Stimulated activated CD4-positive, alpha-beta T cell treated with anti-CD3 and anti-CD28 coated beads, Interleukin-4, amount 100 ng/mL, for 24 hours (primary cell): ENCODE measurements at regions not wholly inside any gene's neighbourhood (a gene's known extent, or its start where the extent isn't known, plus 50 kb on each side); places are given as distances from the start of the nearest gene placed in this dataset.
"Not testable (repeated sequence)": the region's sequence is repeated elsewhere in the genome, so short reads cannot be mapped to it uniquely, and the experiment has no call there.

ENCODE experiments used
- DNase-seq: peaks from one replicate; pipeline ENCODE4 v3.0.0-alpha.2; 2020

DNA sequence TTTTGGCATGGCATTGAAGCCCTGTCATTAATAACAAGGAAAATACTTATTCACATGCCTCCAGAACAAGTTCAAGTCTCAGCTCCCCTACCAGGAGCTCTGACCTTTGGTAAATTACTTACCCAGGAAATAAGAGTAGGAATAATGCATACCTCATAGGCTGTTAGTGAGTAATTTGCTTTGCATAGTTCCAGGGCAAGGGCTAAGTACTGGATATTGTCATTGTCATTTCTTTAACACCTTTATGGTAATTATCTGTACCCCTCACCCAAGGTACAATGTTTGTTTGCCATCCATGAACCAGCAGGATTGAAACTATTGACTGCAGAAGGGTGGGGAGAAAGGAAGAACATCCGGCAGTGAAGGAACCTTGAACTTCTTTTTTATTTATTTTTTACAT is 148.5 kb downstream of the SOX2 start:
- DNase-seq = no peak

DNA sequence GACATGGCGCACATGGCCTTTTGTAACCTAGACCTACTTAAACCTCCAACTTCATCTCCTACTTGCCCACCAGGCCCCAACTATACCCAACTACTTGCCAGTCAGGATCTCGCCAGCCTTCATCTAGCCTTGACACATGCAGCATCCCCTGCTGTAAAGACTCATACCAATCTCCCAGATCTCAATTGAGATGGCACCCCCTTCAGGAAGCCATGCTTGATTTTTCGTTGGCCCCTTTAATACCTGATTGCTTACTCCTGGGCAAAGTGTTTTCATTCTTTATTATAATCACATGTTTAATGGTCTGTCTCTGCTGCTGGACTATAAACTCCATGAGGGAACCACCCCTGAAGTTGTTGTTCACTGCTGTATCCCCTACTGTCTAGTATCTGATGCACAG is 150.8 kb downstream of the SOX2 start:
- DNase-seq = no peak

DNA sequence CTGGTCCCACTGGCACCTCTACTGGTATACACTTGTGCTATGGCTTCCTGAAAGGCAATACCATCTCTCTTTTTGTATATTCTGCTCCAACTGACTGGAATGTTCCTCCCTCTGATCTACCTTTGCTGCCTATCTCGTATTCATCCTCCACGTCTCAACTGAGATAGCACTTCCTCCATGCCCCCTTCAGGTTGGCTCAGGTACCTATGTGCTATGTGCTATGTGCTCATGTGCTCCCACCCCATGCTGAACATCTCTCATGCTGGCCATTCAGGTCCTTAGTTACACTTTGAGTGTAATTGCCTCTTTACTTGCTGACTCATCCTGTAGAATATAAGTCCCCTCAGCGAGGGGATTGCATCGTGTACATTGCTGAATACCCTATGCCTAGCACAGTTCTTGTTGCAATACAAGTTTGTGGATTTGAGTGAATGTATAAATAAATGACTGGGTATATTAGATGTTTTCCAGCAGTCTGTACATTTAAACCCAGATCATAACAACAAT is 156.9 kb downstream of the SOX2 start:
- DNase-seq = no peak

DNA sequence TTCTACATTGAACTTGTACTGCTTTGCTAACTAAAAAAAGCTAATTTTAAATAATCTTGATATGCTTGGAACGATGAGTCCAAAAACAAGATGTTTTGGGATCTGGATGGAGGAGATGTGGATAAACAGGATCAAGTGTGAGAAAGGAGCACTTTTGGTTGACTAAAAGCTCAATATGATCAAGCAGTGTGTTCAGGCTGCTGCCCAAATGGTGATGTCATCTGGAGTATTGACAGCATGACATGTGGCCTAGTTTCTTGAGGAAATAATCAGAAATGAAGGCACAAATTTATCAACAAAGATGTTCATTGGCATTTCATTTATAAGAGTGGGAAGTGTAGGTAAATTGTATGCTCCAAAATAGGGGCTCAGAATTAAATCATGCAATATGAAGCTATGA is 161.2 kb downstream of the SOX2 start:
- no peak for DNase-seq

DNA sequence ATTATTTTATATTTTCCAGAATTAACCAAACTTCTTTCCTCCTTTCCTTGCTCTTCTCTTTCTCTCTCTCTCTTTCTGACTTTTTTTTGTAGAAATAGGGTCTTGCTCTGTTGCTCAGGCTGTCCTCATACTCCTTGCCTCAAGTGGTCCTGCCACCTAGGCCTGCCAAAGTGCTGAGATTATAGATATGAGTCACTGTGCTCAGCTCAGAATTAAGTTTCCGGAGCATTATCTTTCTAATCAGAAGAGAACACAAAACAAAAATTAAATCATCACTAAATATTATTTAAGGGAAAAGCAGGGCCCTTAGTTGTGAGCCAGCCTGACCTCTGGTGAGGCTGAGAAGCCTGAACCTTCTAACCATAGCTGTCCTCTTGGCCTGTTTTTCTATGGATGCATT is 168.2 kb downstream of the SOX2 start:
- no peak for DNase-seq

DNA sequence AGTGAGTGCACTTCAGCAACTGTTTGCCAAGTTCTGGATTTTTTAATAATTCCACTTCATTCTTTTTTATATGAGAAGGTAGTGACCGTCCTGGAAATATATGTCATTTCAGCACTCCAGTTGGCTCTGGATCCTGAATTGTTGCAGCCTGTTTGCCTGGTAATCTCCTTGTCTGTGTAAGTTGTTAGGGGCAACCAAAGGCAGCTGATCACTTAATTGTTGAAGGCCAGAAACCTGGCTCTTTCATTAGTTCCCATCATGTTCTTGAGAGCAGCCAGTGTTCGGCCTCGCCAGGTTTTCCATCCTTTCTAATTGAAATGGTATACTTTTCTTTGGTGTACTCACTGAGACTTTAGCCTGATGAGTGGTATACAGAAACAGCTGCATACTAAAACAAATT is 168.6 kb downstream of the SOX2 start:
- DNase-seq = no peak

DNA sequence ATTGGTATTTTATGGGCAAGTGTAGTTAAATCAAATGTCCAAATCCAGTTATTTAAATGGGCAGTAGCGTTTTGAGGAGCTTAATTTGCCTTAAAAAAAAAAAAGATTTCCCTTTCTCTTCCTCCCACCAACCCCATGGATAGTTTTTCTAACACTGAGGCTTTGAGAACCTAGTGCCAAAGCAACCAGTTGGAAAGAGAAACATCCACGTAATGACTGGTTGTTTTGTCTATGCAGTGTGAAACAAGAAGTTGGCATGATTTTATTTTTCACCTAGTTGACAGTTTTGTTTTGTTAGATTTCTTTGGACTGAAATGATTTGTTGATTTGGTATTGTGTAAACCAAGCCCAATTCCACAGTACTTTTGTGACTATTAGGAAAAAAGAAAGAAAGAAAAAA is 170.0 kb downstream of the SOX2 start:
- no peak for DNase-seq

DNA sequence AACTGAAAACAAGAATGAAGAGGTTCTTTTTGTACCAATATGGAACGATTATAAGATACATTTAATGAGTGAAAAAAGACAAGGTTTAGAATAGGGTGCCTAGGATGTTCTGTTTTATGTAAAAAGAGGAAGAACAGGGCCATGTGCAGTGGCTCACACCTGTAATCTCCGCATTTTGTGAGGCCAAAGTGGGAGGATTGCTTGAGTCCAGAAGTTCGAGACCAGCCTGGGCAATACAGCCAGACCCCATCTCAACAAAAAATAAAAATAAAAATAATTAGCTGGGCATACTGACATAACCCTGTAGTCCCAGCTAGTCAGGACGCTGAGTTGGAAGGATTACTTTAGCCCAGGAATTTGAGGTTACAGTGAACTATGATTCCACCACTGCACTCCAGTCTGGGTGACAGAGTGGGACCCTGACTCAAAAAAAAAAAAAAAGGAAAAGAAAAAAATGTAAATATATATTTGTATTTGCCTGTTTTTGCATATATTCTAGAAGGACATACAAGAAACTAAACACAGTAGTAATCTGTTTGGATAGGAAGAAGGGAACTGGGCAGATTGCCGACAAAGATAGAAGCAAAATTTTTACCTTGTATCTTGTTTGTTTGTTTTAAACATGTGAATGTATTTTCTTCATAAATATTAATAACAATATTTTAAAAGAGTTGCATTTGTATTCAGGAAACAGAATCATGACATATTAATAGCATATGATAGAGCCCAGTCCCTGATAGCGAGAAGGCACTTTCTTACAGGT is 174.3 kb downstream of the SOX2 start:
- no peak for DNase-seq

DNA sequence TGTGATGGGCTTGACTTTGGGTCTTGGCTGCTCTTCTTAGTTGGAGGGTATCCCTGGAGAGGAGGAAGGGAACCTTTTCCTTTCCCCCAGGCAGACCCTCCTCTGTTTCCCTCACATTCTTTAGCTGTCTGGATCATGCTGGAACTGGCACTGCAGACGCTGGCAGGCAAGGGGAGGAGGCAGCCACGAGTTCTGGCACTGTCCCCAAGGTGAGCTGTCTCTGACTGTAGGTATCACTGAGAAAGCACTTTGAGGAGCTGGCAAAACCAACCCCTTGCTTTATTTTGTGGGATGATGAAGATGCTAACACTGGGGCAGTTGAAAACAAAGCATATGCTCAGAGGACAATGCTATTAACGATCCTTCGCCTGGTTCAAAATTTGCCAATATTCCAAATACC is 175.0 kb downstream of the SOX2 start:
- no peak for DNase-seq

DNA sequence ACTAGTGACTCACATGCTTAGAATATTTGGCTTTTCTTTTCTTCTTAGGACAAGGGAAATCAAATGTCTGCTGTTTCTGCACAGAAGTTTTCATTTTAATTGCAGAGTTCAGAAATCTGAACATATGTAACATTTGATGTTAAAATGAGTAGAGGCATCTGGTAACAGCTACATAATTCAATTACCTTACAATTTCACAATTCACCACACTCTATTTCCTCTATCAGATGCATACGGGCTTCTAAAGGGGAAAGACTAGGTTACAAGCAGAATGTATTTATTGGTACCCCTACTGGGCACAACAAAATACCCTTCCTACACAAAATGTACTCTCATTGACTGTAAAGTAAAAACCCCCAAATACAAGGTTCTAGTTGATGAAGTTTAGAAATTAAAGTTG is 176.0 kb downstream of the SOX2 start:
- DNase-seq = no peak

DNA sequence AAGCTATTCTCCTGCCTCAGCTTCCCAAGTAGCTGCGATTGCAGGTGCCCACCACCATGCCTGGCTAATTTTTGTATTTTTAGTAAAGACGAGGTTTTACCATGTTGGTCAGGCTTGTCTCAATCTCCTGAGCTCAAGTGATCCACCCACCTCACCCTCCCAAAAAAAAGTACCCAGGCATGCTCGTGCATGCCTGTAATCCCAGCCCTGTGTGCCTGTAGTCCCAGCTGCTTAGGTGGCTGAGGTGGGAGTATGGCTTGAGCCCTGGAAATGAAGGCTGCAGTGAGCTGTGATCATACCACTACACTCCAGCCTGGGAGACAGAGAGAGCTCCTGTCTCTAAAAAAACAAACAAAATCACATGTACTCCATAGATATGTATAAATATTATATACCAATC is 176.5 kb downstream of the SOX2 start:
- no peak for DNase-seq

DNA sequence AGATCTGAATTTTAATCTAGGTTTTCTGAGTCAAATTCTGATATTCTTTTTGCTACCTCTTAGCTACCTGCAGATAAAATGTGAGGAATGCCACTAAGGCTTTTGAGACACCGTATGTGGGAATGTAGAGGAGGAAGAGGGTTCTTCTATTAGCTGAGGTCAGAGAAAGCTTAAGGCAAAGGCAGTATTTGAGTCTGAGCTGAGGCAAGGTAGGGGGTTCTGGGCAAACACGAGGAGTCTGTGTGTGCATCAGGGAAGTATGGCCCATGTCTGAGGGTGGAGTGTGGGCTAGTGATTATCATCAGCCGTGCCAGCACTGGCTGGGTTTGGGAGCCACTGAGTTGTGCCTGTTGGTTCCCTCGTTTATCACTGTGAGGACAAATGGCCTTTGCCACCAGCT is 181.1 kb downstream of the SOX2 start:
- no peak for DNase-seq

DNA sequence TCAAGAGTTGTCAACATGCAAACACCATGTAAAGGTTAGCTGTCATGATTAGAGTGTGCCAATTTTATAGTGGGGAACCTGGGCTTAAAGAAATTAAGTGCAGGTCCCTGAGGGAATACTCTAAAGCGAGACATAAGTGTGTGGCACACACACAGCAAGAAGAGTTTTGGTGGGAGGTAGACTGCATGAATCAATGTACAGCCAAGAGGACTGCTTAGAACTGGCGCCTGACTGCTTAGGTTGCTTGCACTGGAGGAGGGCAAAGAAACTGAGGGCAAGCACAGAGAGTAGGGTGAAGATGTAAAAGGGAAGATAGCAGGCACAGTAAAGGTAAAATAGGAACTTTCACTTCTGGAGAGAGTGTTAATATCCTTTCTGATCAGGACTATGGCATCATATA is 184.9 kb downstream of the SOX2 start:
- DNase-seq = no peak

DNA sequence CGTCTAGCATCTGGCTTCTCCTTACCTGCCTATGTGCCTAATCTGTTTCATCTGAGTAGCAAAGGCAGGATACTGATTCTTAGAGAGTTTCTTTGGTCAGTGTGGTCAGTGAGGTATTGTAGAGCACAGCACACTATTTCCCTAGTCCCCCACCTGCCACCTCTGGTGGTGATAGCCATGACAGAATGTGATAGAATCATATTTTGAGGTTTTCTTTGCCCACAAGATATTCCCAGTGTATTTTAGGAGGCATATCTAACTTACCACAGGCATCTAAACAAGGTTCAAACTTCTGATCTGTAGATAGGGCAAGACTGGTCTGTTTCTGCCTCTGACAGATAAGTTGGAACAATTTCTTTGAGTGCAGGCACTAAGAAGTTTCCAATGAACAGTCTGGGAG is 188.0 kb downstream of the SOX2 start:
- DNase-seq = no peak

DNA sequence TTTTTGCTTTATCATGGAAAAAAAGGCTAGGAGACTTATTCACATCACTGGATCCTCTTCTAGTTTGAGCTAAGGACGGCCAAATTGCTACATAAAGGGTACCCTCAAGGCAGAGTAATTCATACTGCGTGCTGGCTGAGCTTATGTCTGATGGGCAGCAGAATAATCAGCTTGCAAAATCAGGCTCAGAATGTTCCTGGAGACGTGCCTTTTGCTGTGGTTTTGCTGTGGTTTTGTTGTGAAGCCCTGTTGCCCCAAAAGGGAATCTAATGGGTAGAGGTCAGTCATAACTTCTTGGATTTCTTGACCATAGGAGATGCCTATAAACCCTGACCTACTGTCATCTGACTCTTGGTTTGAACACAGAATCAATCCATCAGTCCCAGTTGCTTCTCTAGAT is 189.9 kb downstream of the SOX2 start:
- DNase-seq = no peak

DNA sequence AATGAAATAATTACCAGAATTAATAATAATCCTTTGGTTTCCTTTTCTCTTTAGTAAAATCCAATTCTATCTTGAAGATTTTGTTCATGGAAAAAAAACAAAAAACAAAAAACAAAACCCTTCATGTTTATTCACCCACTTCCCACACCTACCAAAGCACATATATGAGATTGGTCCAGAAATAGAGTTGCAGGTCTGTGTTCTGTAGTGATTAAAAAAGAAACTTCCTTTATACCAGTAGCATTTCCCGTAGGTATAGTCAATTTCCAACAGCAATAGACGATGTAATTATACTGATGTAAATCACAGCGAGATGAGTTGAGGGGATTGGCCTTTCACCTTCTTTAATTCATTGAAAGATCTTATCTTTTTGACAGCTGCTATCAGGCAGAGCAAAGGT is 194.6 kb downstream of the SOX2 start:
- no peak for DNase-seq

DNA sequence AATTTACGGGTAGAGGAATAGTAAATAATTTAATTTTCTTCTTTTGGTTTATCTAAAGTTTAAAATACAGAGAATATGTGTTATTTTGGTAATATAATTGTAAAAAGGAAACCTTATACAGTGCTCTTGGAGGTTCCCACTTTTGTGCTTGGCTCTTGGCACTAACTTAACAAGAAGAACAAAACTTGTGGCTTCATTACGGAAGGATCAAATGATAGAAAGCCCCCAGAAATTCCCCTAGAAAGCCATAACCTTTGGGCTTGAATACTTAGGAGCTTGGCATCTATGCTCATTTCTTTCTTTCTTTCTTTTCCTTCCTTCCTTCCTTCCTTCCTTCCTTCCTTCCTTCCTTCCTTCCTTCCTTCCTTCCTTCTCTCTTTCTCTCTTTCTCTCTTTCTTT is 197.5 kb downstream of the SOX2 start:
- no peak for DNase-seq

DNA sequence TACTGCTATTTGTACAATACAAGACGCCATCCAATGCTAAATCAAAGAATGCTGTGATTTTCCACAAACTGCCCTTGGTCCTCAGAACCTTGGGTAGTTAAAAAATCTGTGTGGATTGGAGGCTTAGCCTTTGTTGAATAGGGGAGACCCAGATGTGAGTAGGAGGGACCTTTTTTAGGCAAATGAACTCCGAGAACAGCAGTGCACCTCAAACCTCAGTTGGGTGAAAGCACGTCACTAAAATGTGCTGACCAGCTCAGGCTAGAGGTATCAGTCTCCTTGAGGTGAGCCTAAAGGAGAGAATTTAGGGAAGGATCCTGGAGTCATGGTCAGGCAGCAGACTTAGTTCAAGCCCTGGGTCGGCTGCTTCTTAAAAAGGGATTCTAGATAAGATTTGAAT is 200.7 kb downstream of the SOX2 start:
- DNase-seq = no peak

DNA sequence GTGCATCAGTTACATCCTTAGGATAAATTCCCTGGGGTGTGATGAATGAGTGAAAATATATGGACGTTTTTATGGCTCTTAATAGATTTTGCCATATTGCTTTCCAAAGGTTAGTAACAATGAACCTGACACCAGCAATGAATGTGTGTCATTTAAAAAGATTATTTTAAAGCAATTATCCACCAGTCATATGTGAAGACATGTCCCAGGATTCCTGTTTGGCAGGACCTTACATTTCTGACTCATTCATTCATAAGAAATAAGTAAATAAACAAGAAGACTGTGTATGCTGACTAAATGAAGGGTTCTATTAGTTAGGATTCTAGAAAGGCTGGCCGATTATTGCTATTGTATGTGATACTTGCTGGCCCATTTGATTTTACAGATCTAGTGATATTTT is 201.5 kb downstream of the SOX2 start:
- DNase-seq = no peak

DNA sequence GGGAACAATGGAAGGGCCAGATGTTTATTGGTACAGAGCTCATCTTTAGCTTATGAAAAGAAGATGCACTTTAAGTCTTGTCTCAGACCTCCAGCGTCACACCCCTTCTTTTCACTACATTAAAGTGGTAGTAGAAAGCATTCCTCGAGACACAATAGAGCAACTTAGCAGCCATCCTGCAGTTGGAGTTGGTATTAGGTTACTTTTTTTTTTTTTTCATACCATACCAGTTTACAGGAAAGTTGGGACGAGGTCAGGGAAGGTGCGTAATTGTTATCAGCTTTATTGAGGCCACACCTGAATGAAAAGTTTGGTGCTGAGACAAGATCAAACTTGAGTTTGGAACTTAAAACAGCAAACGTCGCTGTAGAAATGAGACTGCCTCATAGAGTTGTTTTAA is 203.8 kb downstream of the SOX2 start:
- DNase-seq = no peak

DNA sequence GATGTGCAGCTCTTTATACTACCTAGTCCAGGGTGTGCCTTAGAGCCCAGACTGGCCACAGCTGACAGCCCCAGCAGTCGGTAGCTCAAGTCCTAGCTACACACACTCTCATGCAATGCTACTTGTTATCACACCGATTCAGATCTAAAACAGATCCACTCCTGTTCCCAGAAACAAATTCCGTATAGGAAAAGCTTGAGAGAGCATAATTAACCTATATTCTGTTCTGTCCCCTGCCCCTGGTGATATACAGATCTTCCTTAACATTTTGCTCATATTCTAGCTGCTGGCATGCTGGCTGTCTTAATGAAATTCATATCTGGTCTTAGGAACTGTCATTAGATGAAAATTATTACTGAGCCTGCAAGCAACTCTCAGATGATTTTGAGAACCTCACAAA is 204.3 kb downstream of the SOX2 start:
- DNase-seq = no peak

DNA sequence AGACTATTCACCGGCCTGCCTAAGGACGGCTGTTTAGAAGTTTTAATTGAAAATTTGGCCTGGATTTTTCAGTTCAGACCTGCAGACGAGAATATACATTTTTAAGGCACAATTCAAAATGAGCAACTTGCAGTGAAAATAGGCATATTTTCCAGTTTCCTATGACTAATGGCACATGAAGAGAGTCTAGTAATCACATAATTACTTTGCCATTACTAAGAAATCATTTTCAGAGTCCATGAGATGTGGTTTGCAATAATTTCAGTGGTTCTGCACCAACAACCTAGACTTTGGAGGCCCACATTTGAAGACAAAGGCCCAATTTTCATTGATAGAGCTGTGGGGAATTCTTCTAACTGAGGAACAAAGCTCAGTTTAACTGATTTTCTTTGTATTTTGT is 205.3 kb downstream of the SOX2 start:
- DNase-seq = no peak

DNA sequence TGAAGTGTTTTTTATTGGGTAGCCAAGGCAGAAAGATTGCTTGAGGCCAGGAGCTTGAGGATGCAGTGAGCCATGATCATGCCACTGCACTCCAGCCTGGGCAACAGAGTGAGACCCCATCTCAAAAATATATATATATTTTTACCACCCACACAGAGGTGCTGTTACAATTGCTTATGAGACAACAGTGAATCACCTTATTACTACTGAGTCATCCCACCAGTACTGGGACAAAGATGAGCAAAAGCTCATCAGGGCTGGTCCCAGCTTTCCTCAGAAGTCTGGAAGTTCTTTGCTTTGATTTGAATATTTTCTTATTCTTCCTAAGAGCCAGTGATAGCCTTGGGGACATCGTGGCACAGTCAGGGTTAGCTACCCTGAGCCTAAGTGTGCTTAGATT is 207.7 kb downstream of the SOX2 start:
- DNase-seq = no peak

DNA sequence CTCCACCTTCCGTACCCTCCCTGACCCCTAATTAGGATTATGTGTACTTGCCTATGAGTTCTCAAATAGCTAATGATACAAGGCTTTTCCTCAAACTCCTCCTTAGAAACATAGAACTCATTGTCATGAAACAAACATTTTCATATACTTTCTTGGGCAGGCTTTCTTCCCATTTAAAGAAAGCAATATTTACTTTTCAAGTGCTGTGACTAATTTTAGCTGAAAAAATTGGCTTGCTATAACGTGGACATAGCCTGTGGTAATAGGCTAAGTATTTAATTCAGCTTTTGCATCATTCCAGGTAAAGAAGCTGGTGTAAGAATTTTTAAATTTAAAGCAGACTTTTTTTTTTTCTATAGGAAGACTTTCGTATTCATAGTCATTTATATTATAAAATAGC is 208.7 kb downstream of the SOX2 start:
- no peak for DNase-seq

DNA sequence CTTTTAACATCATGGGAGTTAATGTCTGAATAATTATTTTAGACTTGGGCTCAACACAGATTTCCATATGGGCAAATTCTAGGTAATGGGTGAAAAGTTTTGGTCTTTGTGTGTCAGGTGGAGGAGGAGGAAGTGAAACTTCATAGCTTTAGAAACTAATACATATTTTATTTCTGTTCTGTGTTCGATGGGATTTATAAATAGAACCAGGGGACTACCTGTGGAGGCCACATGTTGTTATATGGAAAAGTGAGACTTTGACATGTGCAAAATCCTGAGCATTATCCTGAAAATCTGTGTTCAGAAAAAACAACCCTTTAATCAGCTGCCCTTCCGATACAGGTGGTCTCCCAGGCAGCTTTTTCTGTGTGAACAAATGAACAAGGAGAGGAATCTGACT is 209.5 kb downstream of the SOX2 start:
- DNase-seq = no peak

DNA sequence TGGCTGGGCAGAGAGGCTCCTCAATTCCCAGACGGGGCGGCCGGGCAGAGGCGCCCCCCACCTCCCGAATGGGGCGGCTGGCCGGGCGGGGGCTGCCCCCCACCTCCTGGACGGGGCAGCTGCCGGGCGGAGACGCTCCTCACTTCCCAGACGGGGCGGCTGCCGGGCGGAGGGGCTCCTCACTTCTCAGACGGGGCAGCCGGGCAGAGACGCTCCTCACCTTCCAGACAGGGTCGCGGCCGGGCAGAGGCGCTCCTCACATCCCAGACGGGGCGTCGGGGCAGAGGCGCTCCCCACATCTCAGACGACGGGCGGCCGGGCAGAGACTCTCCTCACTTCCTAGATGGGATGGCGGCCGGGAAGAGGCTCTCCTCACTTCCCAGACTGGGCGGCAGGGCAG is 214.1 kb downstream of the SOX2 start:
- not testable (repeated sequence) for DNase-seq
